ENCODE measurements at regions not wholly inside any gene's neighbourhood (a gene's known extent, or its start where the extent isn't known, plus 50 kb on each side); places are given as distances from the start of the nearest gene placed in this dataset.

DNA sequence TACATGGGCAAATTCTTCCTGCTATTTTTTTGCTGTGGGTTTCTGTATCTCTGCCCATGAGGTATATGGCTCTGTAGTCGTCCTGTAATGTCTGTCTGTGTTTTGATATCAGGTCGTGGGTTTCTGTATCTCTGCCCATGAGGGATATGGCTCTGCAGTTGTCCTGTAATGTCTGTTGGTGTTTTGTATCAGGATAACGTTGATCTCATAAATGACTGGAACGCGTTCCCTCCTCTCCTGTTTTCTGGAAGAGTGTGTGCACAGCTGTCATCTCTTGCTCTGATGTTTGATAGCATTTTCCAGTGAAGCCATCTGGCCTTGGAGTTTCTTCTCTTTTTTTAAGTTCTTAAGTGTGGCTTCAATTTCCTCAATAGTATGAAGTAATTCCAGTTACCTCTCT, 57.2 kb downstream of the SOX1 start:
- peaks cover 2% of the 10 kb centered on the region for H3K27me3 Mint-ChIP-seq (ENCODE audit: insufficient read depth, low read depth, poor library complexity)

DNA sequence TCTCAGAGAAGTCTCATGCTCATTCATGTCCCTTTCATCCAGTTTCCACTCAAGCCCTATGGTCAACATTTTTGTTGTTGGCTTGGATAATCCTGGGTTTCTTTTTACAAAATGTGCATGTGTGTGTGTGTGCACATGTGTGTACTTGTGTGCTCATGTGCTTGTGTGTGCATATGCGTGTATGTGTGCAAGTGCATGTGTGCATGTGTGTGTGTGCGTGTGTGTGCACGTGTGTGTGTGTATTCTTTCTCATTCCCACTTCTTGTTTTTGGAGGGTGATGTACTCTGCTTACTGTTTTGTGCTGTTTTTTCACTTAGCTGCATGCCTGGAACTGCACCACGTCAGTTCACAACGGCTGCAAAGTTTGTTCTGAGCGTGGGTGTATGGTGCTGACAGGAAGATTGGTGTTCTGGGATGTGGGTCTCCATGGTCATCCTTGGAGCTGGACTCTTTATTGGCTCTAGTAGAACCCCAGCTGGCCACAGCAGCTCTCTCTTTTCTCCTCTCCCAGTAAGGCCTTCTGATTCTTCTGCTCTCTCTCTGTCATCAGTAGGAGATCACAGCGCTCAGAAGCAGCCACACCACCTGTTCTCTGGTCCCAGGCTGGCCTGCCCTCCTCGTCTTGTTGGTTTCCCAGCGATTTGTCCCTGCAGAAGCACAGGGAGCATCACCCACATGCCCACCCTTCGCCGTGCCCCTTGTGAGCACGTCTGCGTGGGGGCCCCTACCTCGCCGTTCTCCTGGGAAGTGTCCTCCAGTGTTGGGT, 60.8 kb downstream of the SOX1 start:
- Histone ChIP-seq H3K4me1 (ENCODE audit: insufficient read depth) (no peaks in the 10 kb centered on the region), H3K4me2 (no peak overlapping the region), H3K9me2 (ENCODE audit: insufficient read depth) (no peaks in the 10 kb centered on the region), H2AFZ (no peak overlapping the region), H3K36me3 (ENCODE audit: insufficient read depth) (no peaks in the 10 kb centered on the region), H3K27ac (ENCODE audit: low read depth) (no peak overlapping the region), H3K4me3 (no peak overlapping the region), H4K20me1 (replicated peaks; ENCODE audit: insufficient read depth) (no peaks in the 10 kb centered on the region), H3F3A (replicated peaks; ENCODE audit: low read depth) (no peaks in the 10 kb centered on the region), H3K27me3 (ENCODE audit: insufficient read depth) (no peaks in the 10 kb centered on the region), H3K79me2 (replicated peaks; ENCODE audit: insufficient read depth) (no peaks in the 10 kb centered on the region)
- H3K27ac Mint-ChIP-seq = no peak overlapping the region
- DNase-seq (ENCODE audit: low spot score) (no peak), ATAC-seq (no peak)
- H3K27me3 Mint-ChIP-seq (ENCODE audit: insufficient read depth, low read depth, poor library complexity) = peaks cover 1% of the 10 kb centered on the region
- no peaks in the 10 kb centered on the region for H3K9me3 Mint-ChIP-seq
- H3K4me1 Mint-ChIP-seq = peaks cover 18% of the 10 kb centered on the region
- TF ChIP-seq STAT1 (IDR thresholded peaks at IDR 0.05; ENCODE audit: unreplicated experiment) = no peak
- TF ChIP-seq, protein P1, sequence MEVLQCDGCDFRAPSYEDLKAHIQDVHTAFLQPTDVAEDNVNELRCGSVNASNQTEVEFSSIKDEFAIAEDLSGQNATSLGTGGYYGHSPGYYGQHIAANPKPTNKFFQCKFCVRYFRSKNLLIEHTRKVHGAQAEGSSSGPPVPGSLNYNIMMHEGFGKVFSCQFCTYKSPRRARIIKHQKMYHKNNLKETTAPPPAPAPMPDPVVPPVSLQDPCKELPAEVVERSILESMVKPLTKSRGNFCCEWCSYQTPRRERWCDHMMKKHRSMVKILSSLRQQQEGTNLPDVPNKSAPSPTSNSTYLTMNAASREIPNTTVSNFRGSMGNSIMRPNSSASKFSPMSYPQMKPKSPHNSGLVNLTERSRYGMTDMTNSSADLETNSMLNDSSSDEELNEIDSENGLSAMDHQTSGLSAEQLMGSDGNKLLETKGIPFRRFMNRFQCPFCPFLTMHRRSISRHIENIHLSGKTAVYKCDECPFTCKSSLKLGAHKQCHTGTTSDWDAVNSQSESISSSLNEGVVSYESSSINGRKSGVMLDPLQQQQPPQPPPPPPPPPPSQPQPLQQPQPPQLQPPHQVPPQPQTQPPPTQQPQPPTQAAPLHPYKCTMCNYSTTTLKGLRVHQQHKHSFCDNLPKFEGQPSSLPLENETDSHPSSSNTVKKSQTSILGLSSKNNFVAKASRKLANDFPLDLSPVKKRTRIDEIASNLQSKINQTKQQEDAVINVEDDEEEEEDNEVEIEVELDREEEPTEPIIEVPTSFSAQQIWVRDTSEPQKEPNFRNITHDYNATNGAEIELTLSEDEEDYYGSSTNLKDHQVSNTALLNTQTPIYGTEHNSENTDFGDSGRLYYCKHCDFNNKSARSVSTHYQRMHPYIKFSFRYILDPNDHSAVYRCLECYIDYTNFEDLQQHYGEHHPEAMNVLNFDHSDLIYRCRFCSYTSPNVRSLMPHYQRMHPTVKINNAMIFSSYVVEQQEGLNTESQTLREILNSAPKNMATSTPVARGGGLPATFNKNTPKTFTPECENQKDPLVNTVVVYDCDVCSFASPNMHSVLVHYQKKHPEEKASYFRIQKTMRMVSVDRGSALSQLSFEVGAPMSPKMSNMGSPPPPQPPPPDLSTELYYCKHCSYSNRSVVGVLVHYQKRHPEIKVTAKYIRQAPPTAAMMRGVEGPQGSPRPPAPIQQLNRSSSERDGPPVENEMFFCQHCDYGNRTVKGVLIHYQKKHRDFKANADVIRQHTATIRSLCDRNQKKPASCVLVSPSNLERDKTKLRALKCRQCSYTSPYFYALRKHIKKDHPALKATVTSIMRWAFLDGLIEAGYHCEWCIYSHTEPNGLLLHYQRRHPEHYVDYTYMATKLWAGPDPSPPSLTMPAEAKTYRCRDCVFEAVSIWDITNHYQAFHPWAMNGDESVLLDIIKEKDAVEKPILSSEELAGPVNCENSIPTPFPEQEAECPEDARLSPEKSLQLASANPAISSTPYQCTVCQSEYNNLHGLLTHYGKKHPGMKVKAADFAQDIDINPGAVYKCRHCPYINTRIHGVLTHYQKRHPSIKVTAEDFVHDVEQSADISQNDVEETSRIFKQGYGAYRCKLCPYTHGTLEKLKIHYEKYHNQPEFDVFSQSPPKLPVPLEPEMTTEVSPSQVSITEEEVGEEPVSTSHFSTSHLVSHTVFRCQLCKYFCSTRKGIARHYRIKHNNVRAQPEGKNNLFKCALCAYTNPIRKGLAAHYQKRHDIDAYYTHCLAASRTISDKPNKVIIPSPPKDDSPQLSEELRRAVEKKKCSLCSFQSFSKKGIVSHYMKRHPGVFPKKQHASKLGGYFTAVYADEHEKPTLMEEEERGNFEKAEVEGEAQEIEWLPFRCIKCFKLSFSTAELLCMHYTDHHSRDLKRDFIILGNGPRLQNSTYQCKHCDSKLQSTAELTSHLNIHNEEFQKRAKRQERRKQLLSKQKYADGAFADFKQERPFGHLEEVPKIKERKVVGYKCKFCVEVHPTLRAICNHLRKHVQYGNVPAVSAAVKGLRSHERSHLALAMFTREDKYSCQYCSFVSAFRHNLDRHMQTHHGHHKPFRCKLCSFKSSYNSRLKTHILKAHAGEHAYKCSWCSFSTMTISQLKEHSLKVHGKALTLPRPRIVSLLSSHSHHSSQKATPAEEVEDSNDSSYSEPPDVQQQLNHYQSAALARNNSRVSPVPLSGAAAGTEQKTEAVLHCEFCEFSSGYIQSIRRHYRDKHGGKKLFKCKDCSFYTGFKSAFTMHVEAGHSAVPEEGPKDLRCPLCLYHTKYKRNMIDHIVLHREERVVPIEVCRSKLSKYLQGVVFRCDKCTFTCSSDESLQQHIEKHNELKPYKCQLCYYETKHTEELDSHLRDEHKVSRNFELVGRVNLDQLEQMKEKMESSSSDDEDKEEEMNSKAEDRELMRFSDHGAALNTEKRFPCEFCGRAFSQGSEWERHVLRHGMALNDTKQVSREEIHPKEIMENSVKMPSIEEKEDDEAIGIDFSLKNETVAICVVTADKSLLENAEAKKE (CRISPR knock-in tag; IDR thresholded peaks at IDR 0.05) = no peak
- no peak for TF ChIP-seq ZNF114 (CRISPR knock-in tag; IDR thresholded peaks at IDR 0.05)
- TF ChIP-seq, protein P2, sequence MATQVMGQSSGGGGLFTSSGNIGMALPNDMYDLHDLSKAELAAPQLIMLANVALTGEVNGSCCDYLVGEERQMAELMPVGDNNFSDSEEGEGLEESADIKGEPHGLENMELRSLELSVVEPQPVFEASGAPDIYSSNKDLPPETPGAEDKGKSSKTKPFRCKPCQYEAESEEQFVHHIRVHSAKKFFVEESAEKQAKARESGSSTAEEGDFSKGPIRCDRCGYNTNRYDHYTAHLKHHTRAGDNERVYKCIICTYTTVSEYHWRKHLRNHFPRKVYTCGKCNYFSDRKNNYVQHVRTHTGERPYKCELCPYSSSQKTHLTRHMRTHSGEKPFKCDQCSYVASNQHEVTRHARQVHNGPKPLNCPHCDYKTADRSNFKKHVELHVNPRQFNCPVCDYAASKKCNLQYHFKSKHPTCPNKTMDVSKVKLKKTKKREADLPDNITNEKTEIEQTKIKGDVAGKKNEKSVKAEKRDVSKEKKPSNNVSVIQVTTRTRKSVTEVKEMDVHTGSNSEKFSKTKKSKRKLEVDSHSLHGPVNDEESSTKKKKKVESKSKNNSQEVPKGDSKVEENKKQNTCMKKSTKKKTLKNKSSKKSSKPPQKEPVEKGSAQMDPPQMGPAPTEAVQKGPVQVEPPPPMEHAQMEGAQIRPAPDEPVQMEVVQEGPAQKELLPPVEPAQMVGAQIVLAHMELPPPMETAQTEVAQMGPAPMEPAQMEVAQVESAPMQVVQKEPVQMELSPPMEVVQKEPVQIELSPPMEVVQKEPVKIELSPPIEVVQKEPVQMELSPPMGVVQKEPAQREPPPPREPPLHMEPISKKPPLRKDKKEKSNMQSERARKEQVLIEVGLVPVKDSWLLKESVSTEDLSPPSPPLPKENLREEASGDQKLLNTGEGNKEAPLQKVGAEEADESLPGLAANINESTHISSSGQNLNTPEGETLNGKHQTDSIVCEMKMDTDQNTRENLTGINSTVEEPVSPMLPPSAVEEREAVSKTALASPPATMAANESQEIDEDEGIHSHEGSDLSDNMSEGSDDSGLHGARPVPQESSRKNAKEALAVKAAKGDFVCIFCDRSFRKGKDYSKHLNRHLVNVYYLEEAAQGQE (IDR thresholded peaks at IDR 0.05; ENCODE audit: unreplicated experiment) = no peak
- no peak for TF ChIP-seq CREB1 (CRISPR knock-in tag; IDR thresholded peaks at IDR 0.05; ENCODE audit: low read depth)
- TF ChIP-seq, protein P3, sequence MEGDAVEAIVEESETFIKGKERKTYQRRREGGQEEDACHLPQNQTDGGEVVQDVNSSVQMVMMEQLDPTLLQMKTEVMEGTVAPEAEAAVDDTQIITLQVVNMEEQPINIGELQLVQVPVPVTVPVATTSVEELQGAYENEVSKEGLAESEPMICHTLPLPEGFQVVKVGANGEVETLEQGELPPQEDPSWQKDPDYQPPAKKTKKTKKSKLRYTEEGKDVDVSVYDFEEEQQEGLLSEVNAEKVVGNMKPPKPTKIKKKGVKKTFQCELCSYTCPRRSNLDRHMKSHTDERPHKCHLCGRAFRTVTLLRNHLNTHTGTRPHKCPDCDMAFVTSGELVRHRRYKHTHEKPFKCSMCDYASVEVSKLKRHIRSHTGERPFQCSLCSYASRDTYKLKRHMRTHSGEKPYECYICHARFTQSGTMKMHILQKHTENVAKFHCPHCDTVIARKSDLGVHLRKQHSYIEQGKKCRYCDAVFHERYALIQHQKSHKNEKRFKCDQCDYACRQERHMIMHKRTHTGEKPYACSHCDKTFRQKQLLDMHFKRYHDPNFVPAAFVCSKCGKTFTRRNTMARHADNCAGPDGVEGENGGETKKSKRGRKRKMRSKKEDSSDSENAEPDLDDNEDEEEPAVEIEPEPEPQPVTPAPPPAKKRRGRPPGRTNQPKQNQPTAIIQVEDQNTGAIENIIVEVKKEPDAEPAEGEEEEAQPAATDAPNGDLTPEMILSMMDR (conservative IDR thresholded peaks at IDR 0.05; ENCODE audit: low read depth in 2 of 2) = no peak
- TF ChIP-seq EZH2 (IDR thresholded peaks at IDR 0.05; ENCODE audit: low read depth, unreplicated experiment) = no peak
- no peak for TF ChIP-seq EZH2phosphoT487 (IDR thresholded peaks at IDR 0.05; ENCODE audit: unreplicated experiment)
- no peaks in the 10 kb centered on the region for H3K36me3 Mint-ChIP-seq (ENCODE audit: low read depth)
- H3K4me3 Mint-ChIP-seq = no peak overlapping the region

More for the DNA sequence above, 57.2 kb downstream of the SOX1 start:
- Histone ChIP-seq H3K4me2 (no peak overlapping the region), H3K27me3 (ENCODE audit: insufficient read depth) (no peaks in the 10 kb centered on the region), H2AFZ (no peak overlapping the region), H3K4me1 (ENCODE audit: insufficient read depth) (no peaks in the 10 kb centered on the region), H4K20me1 (replicated peaks; ENCODE audit: insufficient read depth) (no peaks in the 10 kb centered on the region), H3K27ac (ENCODE audit: low read depth) (no peak overlapping the region), H3K9me2 (ENCODE audit: insufficient read depth) (no peaks in the 10 kb centered on the region), H3K4me3 (no peak overlapping the region), H3K79me2 (replicated peaks; ENCODE audit: insufficient read depth) (no peaks in the 10 kb centered on the region), H3K36me3 (ENCODE audit: insufficient read depth) (no peaks in the 10 kb centered on the region), H3F3A (replicated peaks; ENCODE audit: low read depth) (no peaks in the 10 kb centered on the region)
- H3K4me1 Mint-ChIP-seq = peaks cover 14% of the 10 kb centered on the region
- H3K9me3 Mint-ChIP-seq = no peaks in the 10 kb centered on the region
- TF ChIP-seq ZNF114 (CRISPR knock-in tag; IDR thresholded peaks at IDR 0.05) = no peak
- DNase-seq (ENCODE audit: low spot score) = no peak
- ATAC-seq = no peak
- no peak overlapping the region for H3K4me3 Mint-ChIP-seq
- H3K27ac Mint-ChIP-seq = no peak overlapping the region
- H3K36me3 Mint-ChIP-seq (ENCODE audit: low read depth) = no peaks in the 10 kb centered on the region

Measured in GM23338 (cell line).